SK-N-SH (cell line): ENCODE measurements at regions not wholly inside any gene's neighbourhood (a gene's known extent, or its start where the extent isn't known, plus 50 kb on each side); places are given as distances from the start of the nearest gene placed in this dataset.

Experiments used
- CTCF ChIA-PET: fragments of 300-600, 350-600 bp; formaldehyde crosslinking; extraction: SDS; loops from one replicate; lab custom pipeline; 2021; lab: Yijun Ruan, JAX
- POLR2A ChIA-PET: fragments of 350-600 bp; sonication (Branson Sonifier 250); formaldehyde crosslinking; extraction: SDS; loops from one replicate; lab custom pipeline; 2020; ENCODE audit warnings: antibody characterized with exemption, inconsistent platforms; lab: Yijun Ruan, JAX
- DNase-seq: peaks from one replicate; pipeline ENCODE4 v3.0.0; 2012
- H2AFZ ChIP-seq: fragments of 200-600 bp; sonication (generic); 2 replicates; pipeline ENCODE4 v1.8.1; 2016; ENCODE audit warnings: antibody characterized with exemption, mild to moderate bottlenecking, low read depth
- H3F3A ChIP-seq: fragments of 200-600 bp; sonication (generic); replicated peaks from 2 replicates; pipeline ENCODE3; 2016; ENCODE audit warnings: antibody characterized with exemption, mild to moderate bottlenecking; ENCODE audit not compliant: insufficient read depth
- H3K27ac ChIP-seq, 2 experiments: fragments of 200-500 bp in 1 of 2; fragments of 200-600 bp in 1 of 2; sonication (Bioruptor generic) in 1 of 2; sonication (generic), shearing (Covaris generic) in 1 of 2; 2 replicates each; pipeline versions ENCODE4 v1.5.1 to v1.6.1; 2014 to 2016; ENCODE audit warnings: low read depth in 2 of 2, inconsistent platforms in 1 of 2, low read length in 1 of 2, mild to moderate bottlenecking in 1 of 2, mixed read lengths in 1 of 2
- H3K27me3 ChIP-seq: fragments of 200-600 bp; sonication (generic), shearing (Covaris generic); 2 replicates; pipeline ENCODE4 v1.6.1; 2016; ENCODE audit warnings: mixed run types; ENCODE audit not compliant: insufficient read depth
- H3K36me3 ChIP-seq, 2 experiments: fragments of 200-500 bp in 1 of 2; fragments of 200-600 bp in 1 of 2; sonication (Bioruptor generic) in 1 of 2; sonication (generic) in 1 of 2; replicated peaks in 1 of 2; 2 replicates each; pipeline versions ENCODE3 to v1.5.1; 2014 to 2016; ENCODE audit warnings: low read length in 1 of 2, mild to moderate bottlenecking in 1 of 2; ENCODE audit not compliant: insufficient read depth in 2 of 2, control insufficient read depth in 1 of 2
- H3K4me1 ChIP-seq, 2 experiments: fragments of 200-500 bp in 1 of 2; fragments of 200-600 bp in 1 of 2; sonication (Bioruptor generic) in 1 of 2; sonication (generic), shearing (Covaris generic) in 1 of 2; 2 replicates each; pipeline versions ENCODE4 v1.5.1 to v1.6.1; 2014 to 2016; ENCODE audit warnings: low read depth in 1 of 2, low read length in 1 of 2, mixed run types in 1 of 2; ENCODE audit not compliant: insufficient read depth in 2 of 2, control insufficient read depth in 1 of 2
- H3K4me2 ChIP-seq: fragments of 200-600 bp; sonication (generic), shearing (Covaris generic); 2 replicates; pipeline ENCODE4 v1.6.1; 2017; ENCODE audit warnings: mixed run types
- H3K4me3 ChIP-seq, 2 experiments: fragments of 200-500 bp in 1 of 2; fragments of 200-600 bp in 1 of 2; sonication (Bioruptor generic) in 1 of 2; sonication (generic), shearing (Covaris generic) in 1 of 2; 2 replicates each; pipeline versions ENCODE4 v1.5.1 to v1.8.1; 2014 to 2016; ENCODE audit warnings: low read depth in 2 of 2, inconsistent platforms in 1 of 2, low read length in 1 of 2, mild to moderate bottlenecking in 1 of 2, mixed read lengths in 1 of 2, moderate library complexity in 1 of 2
- H3K79me2 ChIP-seq: fragments of 200-600 bp; sonication (generic); 2 replicates; pipeline ENCODE4 v1.8.1; 2017; ENCODE audit warnings: mild to moderate bottlenecking; ENCODE audit not compliant: insufficient read depth
- H3K9ac ChIP-seq: fragments of 200-600 bp; sonication (generic); 2 replicates; pipeline ENCODE4 v1.6.1; 2017; ENCODE audit warnings: mixed run types
- H3K9me2 ChIP-seq: fragments of 200-600 bp; sonication (generic); 2 replicates; pipeline ENCODE4 v1.6.1; 2017; ENCODE audit warnings: mixed run types
- H3K9me3 ChIP-seq: fragments of 200-600 bp; sonication (generic); 2 replicates; pipeline ENCODE4 v1.6.1; 2017; ENCODE audit warnings: mixed run types, mild to moderate bottlenecking, moderate library complexity
- H4K20me1 ChIP-seq: fragments of 200-600 bp; sonication (generic); 2 replicates; pipeline ENCODE4 v1.6.1; 2017; ENCODE audit warnings: mild to moderate bottlenecking, mixed run types; ENCODE audit not compliant: insufficient read depth
- CHD2 ChIP-seq: fragments of 150-350 bp; IDR thresholded peaks from 2 replicates; pipeline ENCODE4 v1.6.1; 2018; ENCODE audit warnings: low read length; ENCODE audit not compliant: partially characterized antibody
- ELF1 ChIP-seq: IDR thresholded peaks from 2 replicates; pipeline ENCODE4 v1.4.0; 2012
- EP300 ChIP-seq, 2 experiments: IDR thresholded peaks; 2 replicates each; pipeline versions ENCODE4 v1.4.0 to v1.6.1; 2012; ENCODE audit warnings: borderline replicate concordance in 1 of 2, low read depth in 1 of 2, low read length in 1 of 2
- FOXJ3 ChIP-seq: sonication (generic); formaldehyde crosslinking; IDR thresholded peaks from 2 replicates; pipeline ENCODE4 v1.5.1; 2020; ENCODE audit warnings: mild to moderate bottlenecking, missing genetic modification reagents
- JUND ChIP-seq: IDR thresholded peaks from 2 replicates; pipeline ENCODE4 v1.4.0; 2012
- MEF2A ChIP-seq: IDR thresholded peaks from 2 replicates; pipeline ENCODE4 v1.4.0; 2012; ENCODE audit warnings: low read depth, borderline replicate concordance
- MXI1 ChIP-seq: IDR thresholded peaks from 2 replicates; pipeline ENCODE4 v1.6.1; 2012; ENCODE audit warnings: mild to moderate bottlenecking, low read depth, low read length, improper control_type of control experiment
- NFIC ChIP-seq: IDR thresholded peaks from 2 replicates; pipeline ENCODE4 v1.4.0; 2012; ENCODE audit warnings: borderline replicate concordance
- RAD21 ChIP-seq: IDR thresholded peaks from 2 replicates; pipeline ENCODE4 v1.6.1; 2012; ENCODE audit warnings: mild to moderate bottlenecking, low read length
- RCOR1 ChIP-seq: fragments of 150-350 bp; IDR thresholded peaks from 2 replicates; pipeline ENCODE4 v1.6.1; 2017; ENCODE audit warnings: antibody characterized with exemption, low read length
- RFX5 ChIP-seq: IDR thresholded peaks from 2 replicates; pipeline ENCODE4 v1.6.1; 2012; ENCODE audit warnings: mild to moderate bottlenecking, improper control_type of control experiment, low read length
- SIN3A ChIP-seq: IDR thresholded peaks from 2 replicates; pipeline ENCODE4 v1.6.1; 2012; ENCODE audit warnings: low read depth, mild to moderate bottlenecking, low read length, moderate library complexity, borderline replicate concordance
- SMC3 ChIP-seq: IDR thresholded peaks from 2 replicates; pipeline ENCODE4 v1.6.1; 2012; ENCODE audit warnings: low read depth, low read length, improper control_type of control experiment
- YY1 ChIP-seq: IDR thresholded peaks from 2 replicates; pipeline ENCODE4 v1.4.0; 2012; ENCODE audit warnings: low read depth, mild to moderate bottlenecking
- WGBS: methylation state at CpG from one replicate; pipeline ENCODE4 v1.1.6; 2017; ENCODE audit warnings: low lambda C conversion rate; 5-methylcytosine and 5-hydroxymethylcytosine counted together
- TF ChIP-seq, protein P1 (sequence below): IDR thresholded peaks from 2 replicates; pipeline ENCODE4; 2012
- TF ChIP-seq, protein P2 (sequence below): IDR thresholded peaks from 2 replicates; pipeline ENCODE4 v1.4.0; 2012; ENCODE audit warnings: low read depth
- TF ChIP-seq, protein P3 (sequence below): IDR thresholded peaks from 2 replicates; pipeline ENCODE4 v1.4.0; 2012; ENCODE audit warnings: low read depth, borderline replicate concordance
- TF ChIP-seq, protein P4 (sequence below): fragments of 150-350 bp; IDR thresholded peaks from 2 replicates; pipeline ENCODE4 v1.6.1; 2017; ENCODE audit warnings: antibody characterized with exemption, low read length, low read depth, borderline replicate concordance
- TF ChIP-seq, protein P5 (sequence below): IDR thresholded peaks from 2 replicates; pipeline ENCODE4 v1.4.0; 2012; ENCODE audit warnings: low read depth, borderline replicate concordance

DNA sequence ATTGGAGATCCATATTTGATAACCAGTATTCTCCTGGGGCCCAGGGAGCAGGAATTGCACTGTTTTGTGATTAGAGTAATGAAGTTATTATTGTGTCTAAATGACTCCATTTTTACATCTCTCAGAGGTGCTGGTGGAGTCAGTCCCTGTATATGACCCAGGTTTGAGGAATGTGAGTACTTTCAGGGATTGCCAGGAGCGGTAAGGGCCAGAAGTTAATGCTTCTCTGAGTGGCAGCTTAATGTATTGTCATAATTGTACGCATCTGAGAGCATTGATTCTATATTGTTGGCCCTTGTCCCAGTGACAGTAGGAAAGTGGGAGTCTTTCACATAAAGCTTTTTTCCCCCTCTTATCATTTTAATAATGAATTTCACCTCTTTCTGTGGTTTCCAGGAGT, 146.2 kb downstream of the GATB start (continued):
- TF ChIP-seq, protein P1, sequence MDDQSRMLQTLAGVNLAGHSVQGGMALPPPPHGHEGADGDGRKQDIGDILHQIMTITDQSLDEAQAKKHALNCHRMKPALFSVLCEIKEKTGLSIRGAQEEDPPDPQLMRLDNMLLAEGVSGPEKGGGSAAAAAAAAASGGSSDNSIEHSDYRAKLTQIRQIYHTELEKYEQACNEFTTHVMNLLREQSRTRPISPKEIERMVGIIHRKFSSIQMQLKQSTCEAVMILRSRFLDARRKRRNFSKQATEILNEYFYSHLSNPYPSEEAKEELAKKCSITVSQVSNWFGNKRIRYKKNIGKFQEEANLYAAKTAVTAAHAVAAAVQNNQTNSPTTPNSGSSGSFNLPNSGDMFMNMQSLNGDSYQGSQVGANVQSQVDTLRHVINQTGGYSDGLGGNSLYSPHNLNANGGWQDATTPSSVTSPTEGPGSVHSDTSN = no peak
- TF ChIP-seq JUND (no peak), NFIC (no peak), MEF2A (no peak), EP300 (IDR thresholded peaks at IDR 0.05; ENCODE audit: borderline replicate concordance in 1 of 2, low read depth in 1 of 2, low read length in 1 of 2) (no peak), FOXJ3 (CRISPR knock-in tag) (no peak), YY1 (no peak)
- TF ChIP-seq, protein P2, sequence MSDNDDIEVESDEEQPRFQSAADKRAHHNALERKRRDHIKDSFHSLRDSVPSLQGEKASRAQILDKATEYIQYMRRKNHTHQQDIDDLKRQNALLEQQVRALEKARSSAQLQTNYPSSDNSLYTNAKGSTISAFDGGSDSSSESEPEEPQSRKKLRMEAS = no peak

DNA sequence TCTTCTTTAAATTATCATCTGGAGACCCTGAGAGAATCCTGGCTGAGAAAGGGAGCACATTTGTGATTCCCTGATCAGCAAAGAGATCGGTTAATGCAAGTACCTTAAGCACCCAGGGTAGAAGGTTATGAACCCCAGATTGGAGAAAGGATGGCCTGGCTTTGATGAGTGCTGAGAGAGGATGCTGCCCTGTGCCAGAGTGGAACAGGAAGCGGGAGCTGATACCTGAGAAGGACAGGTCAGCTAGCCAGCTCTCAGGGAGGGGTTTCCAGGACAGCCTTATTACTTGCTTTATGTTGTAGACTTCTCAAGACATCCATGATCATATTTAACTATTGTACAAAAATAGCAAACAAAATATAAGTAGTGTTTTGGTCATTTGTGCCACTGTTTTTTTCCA, 141.9 kb downstream of the GATB start:
- Histone ChIP-seq H3K36me3 (no peaks in the 10 kb centered on the region), H3K4me3 (no peak overlapping the region), H3K9me3 (no peaks in the 10 kb centered on the region), H3K9me2 (no peaks in the 10 kb centered on the region), H3K4me1 (no peaks in the 10 kb centered on the region), H3K27me3 (no peaks in the 10 kb centered on the region), H4K20me1 (no peaks in the 10 kb centered on the region), H3F3A (no peaks in the 10 kb centered on the region), H3K9ac (no peak overlapping the region), H3K4me2 (no peak overlapping the region), H2AFZ (no peak overlapping the region), H3K27ac (no peak overlapping the region), H3K79me2 (no peaks in the 10 kb centered on the region)
- TF ChIP-seq CHD2 = no peak
- POLR2A ChIA-PET = no interaction called here
- CTCF ChIA-PET = no interaction called here
- WGBS = 91% methylated on average over 2 of the region's 2 CpGs
- no peak for DNase-seq

DNA sequence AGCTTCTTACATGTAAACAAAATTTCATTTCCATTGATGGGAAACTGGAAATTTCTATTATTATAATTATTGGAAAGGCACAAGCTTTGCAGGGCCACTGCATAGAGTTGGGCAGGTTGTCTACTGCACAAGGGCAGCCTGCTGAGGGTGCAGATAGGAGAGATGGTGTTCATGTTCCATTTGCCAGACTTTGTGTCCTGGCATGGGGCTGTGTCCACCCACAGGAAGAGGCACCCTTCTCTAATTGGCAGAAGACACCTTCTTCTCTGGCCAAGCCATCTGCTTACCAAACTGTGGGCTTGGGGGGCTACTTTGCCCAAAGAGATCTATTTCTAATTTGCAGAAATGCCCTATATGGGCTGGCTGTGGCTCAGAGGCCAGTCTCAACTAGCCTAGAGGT, 140.7 kb downstream of the GATB start:
- Histone ChIP-seq H3K9me3 (no peaks in the 10 kb centered on the region), H4K20me1 (no peaks in the 10 kb centered on the region), H3K4me1 (peaks cover 0 to 2% of the 10 kb centered on the region in 2 experiments; a peak in 1 of 4 replicates), H3K9ac (no peak overlapping the region), H3K4me2 (no peak overlapping the region), H3F3A (no peaks in the 10 kb centered on the region), H3K4me3 (no peak overlapping the region), H3K79me2 (no peaks in the 10 kb centered on the region), H3K27ac (no peak overlapping the region), H3K36me3 (no peaks in the 10 kb centered on the region), H2AFZ (no peak overlapping the region), H3K9me2 (no peaks in the 10 kb centered on the region), H3K27me3 (no peaks in the 10 kb centered on the region)
- POLR2A ChIA-PET = no interaction called here
- CTCF ChIA-PET = no interaction called here
- no peak for DNase-seq
- TF ChIP-seq FOXJ3 (CRISPR knock-in tag) = no peak
- TF ChIP-seq ELF1 = no peak
- TF ChIP-seq, protein P3, sequence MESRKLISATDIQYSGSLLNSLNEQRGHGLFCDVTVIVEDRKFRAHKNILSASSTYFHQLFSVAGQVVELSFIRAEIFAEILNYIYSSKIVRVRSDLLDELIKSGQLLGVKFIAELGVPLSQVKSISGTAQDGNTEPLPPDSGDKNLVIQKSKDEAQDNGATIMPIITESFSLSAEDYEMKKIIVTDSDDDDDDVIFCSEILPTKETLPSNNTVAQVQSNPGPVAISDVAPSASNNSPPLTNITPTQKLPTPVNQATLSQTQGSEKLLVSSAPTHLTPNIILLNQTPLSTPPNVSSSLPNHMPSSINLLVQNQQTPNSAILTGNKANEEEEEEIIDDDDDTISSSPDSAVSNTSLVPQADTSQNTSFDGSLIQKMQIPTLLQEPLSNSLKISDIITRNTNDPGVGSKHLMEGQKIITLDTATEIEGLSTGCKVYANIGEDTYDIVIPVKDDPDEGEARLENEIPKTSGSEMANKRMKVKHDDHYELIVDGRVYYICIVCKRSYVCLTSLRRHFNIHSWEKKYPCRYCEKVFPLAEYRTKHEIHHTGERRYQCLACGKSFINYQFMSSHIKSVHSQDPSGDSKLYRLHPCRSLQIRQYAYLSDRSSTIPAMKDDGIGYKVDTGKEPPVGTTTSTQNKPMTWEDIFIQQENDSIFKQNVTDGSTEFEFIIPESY = no peak
- no peak for TF ChIP-seq RAD21
- TF ChIP-seq, protein P4, sequence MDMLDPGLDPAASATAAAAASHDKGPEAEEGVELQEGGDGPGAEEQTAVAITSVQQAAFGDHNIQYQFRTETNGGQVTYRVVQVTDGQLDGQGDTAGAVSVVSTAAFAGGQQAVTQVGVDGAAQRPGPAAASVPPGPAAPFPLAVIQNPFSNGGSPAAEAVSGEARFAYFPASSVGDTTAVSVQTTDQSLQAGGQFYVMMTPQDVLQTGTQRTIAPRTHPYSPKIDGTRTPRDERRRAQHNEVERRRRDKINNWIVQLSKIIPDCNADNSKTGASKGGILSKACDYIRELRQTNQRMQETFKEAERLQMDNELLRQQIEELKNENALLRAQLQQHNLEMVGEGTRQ = no peak
- TF ChIP-seq RFX5 = no peak
- no peak for TF ChIP-seq SMC3
- no peak for TF ChIP-seq RCOR1
- TF ChIP-seq, protein P5, sequence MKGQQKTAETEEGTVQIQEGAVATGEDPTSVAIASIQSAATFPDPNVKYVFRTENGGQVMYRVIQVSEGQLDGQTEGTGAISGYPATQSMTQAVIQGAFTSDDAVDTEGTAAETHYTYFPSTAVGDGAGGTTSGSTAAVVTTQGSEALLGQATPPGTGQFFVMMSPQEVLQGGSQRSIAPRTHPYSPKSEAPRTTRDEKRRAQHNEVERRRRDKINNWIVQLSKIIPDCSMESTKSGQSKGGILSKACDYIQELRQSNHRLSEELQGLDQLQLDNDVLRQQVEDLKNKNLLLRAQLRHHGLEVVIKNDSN = no peak
- TF ChIP-seq SIN3A = no peak
- no peak for TF ChIP-seq MXI1
